IMR-90 (cell line): ENCODE measurements at regions not wholly inside any gene's neighbourhood (a gene's known extent, or its start where the extent isn't known, plus 50 kb on each side); places are given as distances from the start of the nearest gene placed in this dataset.

Experiments
- ATAC-seq: fragments of 200-7000 bp; cut with Tn5 transposase; 2 replicates; pipeline ENCODE4 v1.9.1; 2020; ENCODE audit warnings: low read depth, mild to moderate bottlenecking, moderate library complexity
- BruUV-seq: library from RNA; stranded (reverse); fragments of 400-500 nt; replicated peaks from 2 replicates; lab custom pipeline; 2021; lab: Mats Ljungman, UMichigan
- CTCF ChIA-PET: fragments of 300-600 bp; formaldehyde crosslinking; extraction: SDS; loops from one replicate; lab custom pipeline; 2021; ENCODE audit warnings: antibody characterized with exemption; lab: Yijun Ruan, JAX
- POLR2A ChIA-PET: fragments of 300-600 bp; sonication (Branson Sonifier 250); formaldehyde crosslinking; loops from one replicate; lab custom pipeline; 2022; ENCODE audit warnings: antibody characterized with exemption; ENCODE audit not compliant: unreplicated experiment; lab: Charles Lee
- DNase-seq: peaks from one replicate; pipeline ENCODE4 v3.0.0; 2013
- H2AFZ ChIP-seq: replicated peaks from 2 replicates; pipeline ENCODE3; 2013; ENCODE audit warnings: low read length, mild to moderate bottlenecking; ENCODE audit not compliant: poor library complexity
- H2AK5ac ChIP-seq: 2 replicates; pipeline ENCODE4 v1.6.1; 2013; ENCODE audit warnings: low read depth, low read length, inconsistent platforms
- H2AK9ac ChIP-seq: replicated peaks from 2 replicates; pipeline ENCODE3; 2013; ENCODE audit warnings: mild to moderate bottlenecking, low read depth, low read length, moderate library complexity; ENCODE audit not compliant: poor library complexity
- H2BK120ac ChIP-seq: 2 replicates; pipeline ENCODE4 v1.6.1; 2013; ENCODE audit warnings: low read depth, low read length, inconsistent platforms
- H2BK15ac ChIP-seq: 3 replicates; pipeline ENCODE4 v1.6.1; 2013; ENCODE audit warnings: low read depth, low read length, inconsistent platforms
- H2BK20ac ChIP-seq: 2 replicates; pipeline ENCODE4 v1.6.1; 2013; ENCODE audit warnings: low read depth, mild to moderate bottlenecking, inconsistent platforms, low read length, moderate library complexity
- H2BK5ac ChIP-seq: 2 replicates; pipeline ENCODE4 v1.6.1; 2013; ENCODE audit warnings: mild to moderate bottlenecking, low read depth, low read length, inconsistent platforms; ENCODE audit not compliant: poor library complexity, severe bottlenecking
- H3K14ac ChIP-seq: replicated peaks from 2 replicates; pipeline ENCODE4 v1.6.1; 2013; ENCODE audit warnings: low read depth, low read length, inconsistent platforms
- H3K18ac ChIP-seq: 2 replicates; pipeline ENCODE4 v1.6.1; 2013; ENCODE audit warnings: low read depth, low read length, control low read depth
- H3K23ac ChIP-seq: 2 replicates; pipeline ENCODE4 v1.6.1; 2013; ENCODE audit warnings: low read depth, low read length, inconsistent platforms
- H3K27ac ChIP-seq: 2 replicates; pipeline ENCODE4 v1.5.1; 2013; ENCODE audit warnings: mild to moderate bottlenecking, control low read depth, low read length; ENCODE audit not compliant: insufficient read depth
- H3K27me3 ChIP-seq: 2 replicates; pipeline ENCODE4 v1.6.1; 2013; ENCODE audit warnings: low read length; ENCODE audit not compliant: control insufficient read depth, insufficient read depth
- H3K36me3 ChIP-seq: 2 replicates; pipeline ENCODE4 v1.6.1; 2013; ENCODE audit warnings: low read length, mixed read lengths; ENCODE audit not compliant: control insufficient read depth, insufficient read depth
- H3K4ac ChIP-seq: 2 replicates; pipeline ENCODE4 v1.6.1; 2013; ENCODE audit warnings: low read depth, low read length, inconsistent platforms
- H3K4me1 ChIP-seq: 2 replicates; pipeline ENCODE4 v1.6.1; 2013; ENCODE audit warnings: low read length, mixed read lengths; ENCODE audit not compliant: control insufficient read depth, insufficient read depth
- H3K4me2 ChIP-seq: 2 replicates; pipeline ENCODE4 v1.6.1; 2013; ENCODE audit warnings: low read depth, mild to moderate bottlenecking, control low read depth, low read length, moderate library complexity
- H3K4me3 ChIP-seq: 2 replicates; pipeline ENCODE4 v1.5.1; 2013; ENCODE audit warnings: low read depth, mild to moderate bottlenecking, control low read depth, low read length, moderate library complexity; ENCODE audit not compliant: insufficient read depth
- H3K56ac ChIP-seq: 2 replicates; pipeline ENCODE4 v1.6.1; 2013; ENCODE audit warnings: low read length, inconsistent platforms; ENCODE audit not compliant: insufficient read depth; ENCODE audit errors: extremely low read depth
- H3K79me1 ChIP-seq, 2 experiments: 2 replicates each; pipeline ENCODE4 v1.6.1; 2013; ENCODE audit warnings: low read length in 2 of 2, inconsistent platforms in 1 of 2, low read depth in 1 of 2
- H3K9ac ChIP-seq: 2 replicates; pipeline ENCODE4 v1.6.1; 2013; ENCODE audit warnings: low read depth, low read length, control low read depth
- H3K9me1 ChIP-seq: 2 replicates; pipeline ENCODE4 v1.6.1; 2013; ENCODE audit warnings: low read length, inconsistent platforms; ENCODE audit not compliant: insufficient read depth
- H3K9me3 ChIP-seq: 2 replicates; pipeline ENCODE4 v1.6.1; 2013; ENCODE audit warnings: low read length; ENCODE audit not compliant: control insufficient read depth, insufficient read depth
- H4K20me1 ChIP-seq: 2 replicates; pipeline ENCODE4 v1.6.1; 2013; ENCODE audit warnings: low read length, inconsistent platforms; ENCODE audit not compliant: insufficient read depth
- H4K5ac ChIP-seq: 2 replicates; pipeline ENCODE4 v1.6.1; 2013; ENCODE audit warnings: mild to moderate bottlenecking, low read depth, low read length, control low read depth
- H4K8ac ChIP-seq, 2 experiments: 2 replicates each; pipeline ENCODE4 v1.6.1; 2013; ENCODE audit warnings: low read depth in 2 of 2, low read length in 2 of 2, control low read depth in 1 of 2, inconsistent platforms in 1 of 2
- H4K91ac ChIP-seq: 2 replicates; pipeline ENCODE4 v1.6.1; 2013; ENCODE audit warnings: low read depth, low read length, inconsistent platforms; ENCODE audit not compliant: insufficient read depth
- BHLHE40 ChIP-seq: fragments of 150-350 bp; IDR thresholded peaks from 2 replicates; pipeline ENCODE4 v1.6.1; 2016; ENCODE audit warnings: mild to moderate bottlenecking, low read depth, low read length
- CEBPB ChIP-seq: IDR thresholded peaks from 2 replicates; pipeline ENCODE4 v1.6.1; 2012; ENCODE audit warnings: low read depth, low read length, improper control_type of control experiment
- CHD1 ChIP-seq: IDR thresholded peaks from 2 replicates; pipeline ENCODE4 v1.6.1; 2012; ENCODE audit warnings: low read depth, low read length, improper control_type of control experiment
- FOS ChIP-seq: fragments of 150-350 bp; IDR thresholded peaks from 2 replicates; pipeline ENCODE4 v1.6.1; 2016; ENCODE audit warnings: low read depth, low read length
- MAFK ChIP-seq: IDR thresholded peaks from 2 replicates; pipeline ENCODE4 v1.6.1; 2012; ENCODE audit warnings: low read depth, low read length, improper control_type of control experiment
- MAZ ChIP-seq: IDR thresholded peaks from 2 replicates; pipeline ENCODE4 v1.6.1; 2012; ENCODE audit warnings: low read depth, mild to moderate bottlenecking, low read length, improper control_type of control experiment, moderate library complexity, borderline replicate concordance
- MXI1 ChIP-seq: IDR thresholded peaks from 2 replicates; pipeline ENCODE4 v1.6.1; 2012; ENCODE audit warnings: low read depth, mild to moderate bottlenecking, low read length, moderate library complexity, borderline replicate concordance
- NFE2L2 ChIP-seq: fragments of 150-350 bp; IDR thresholded peaks from 2 replicates; pipeline ENCODE4 v1.6.1; 2016; ENCODE audit warnings: low read depth, mild to moderate bottlenecking, low read length
- POLR2A ChIP-seq: IDR thresholded peaks from 2 replicates; pipeline ENCODE4 v1.6.1; 2012; ENCODE audit warnings: mild to moderate bottlenecking, low read depth, low read length
- RAD21 ChIP-seq: IDR thresholded peaks from 2 replicates; pipeline ENCODE4 v1.6.1; 2012; ENCODE audit warnings: low read length, improper control_type of control experiment
- RCOR1 ChIP-seq: IDR thresholded peaks from 2 replicates; pipeline ENCODE4 v1.6.1; 2012; ENCODE audit warnings: mild to moderate bottlenecking, low read length, improper control_type of control experiment; ENCODE audit not compliant: insufficient replicate concordance
- RFX5 ChIP-seq: IDR thresholded peaks from 2 replicates; pipeline ENCODE4 v1.8.0; 2012; ENCODE audit warnings: low read depth, mild to moderate bottlenecking, low read length, moderate library complexity
- SMC3 ChIP-seq: fragments of 150-350 bp; IDR thresholded peaks from 2 replicates; pipeline ENCODE4 v1.6.1; 2016; ENCODE audit warnings: low read depth, mild to moderate bottlenecking, antibody characterized with exemption, low read length, moderate library complexity
- WGBS, 2 experiments: methylation state at CpG; one replicate each; pipeline versions ENCODE4 v1.1.5 to v1.1.7; 2013; ENCODE audit warnings: missing lambda C conversion rate in 2 of 2; ENCODE audit not compliant: insufficient read length in 1 of 2; ENCODE audit errors: extremely low coverage in 2 of 2; 5-methylcytosine and 5-hydroxymethylcytosine counted together
- dilution Hi-C: fragments of 300-500 bp; cut with HindIII; formaldehyde crosslinking; loops from one replicate; pipeline ENCODE4 v1.14.3; 2018; ENCODE audit warnings: low sequenced_read_pairs; ENCODE audit not compliant: unreplicated experiment
- in situ Hi-C: fragments of 300-500 bp; cut with MboI; formaldehyde crosslinking; loops from 3 replicates; pipeline ENCODE4 v1.14.3; 2019; ENCODE audit warnings: low sequenced_read_pairs, inconsistent platforms, mixed read lengths
- intact Hi-C: fragments of 100-400 bp; cut with micrococcal nuclease; formaldehyde crosslinking; loops from 2 replicates; pipeline ENCODE4 v1.10.0; 2022
- TF ChIP-seq, protein P1 (sequence below): fragments of 150-350 bp; IDR thresholded peaks from 2 replicates; pipeline ENCODE4 v1.6.1; 2017; ENCODE audit warnings: mild to moderate bottlenecking, antibody characterized with exemption, low read length, low read depth
- TF ChIP-seq, protein P2 (sequence below): conservative IDR thresholded peaks from 2 replicates; pipeline ENCODE4 v1.5.1; 2012; ENCODE audit warnings: mild to moderate bottlenecking, low read depth, low read length, improper control_type of control experiment
- TF ChIP-seq, protein P3 (sequence below): fragments of 150-350 bp; IDR thresholded peaks from 2 replicates; pipeline ENCODE4 v1.6.1; 2016; ENCODE audit warnings: low read depth, mild to moderate bottlenecking, low read length, moderate library complexity, borderline replicate concordance

DNA sequence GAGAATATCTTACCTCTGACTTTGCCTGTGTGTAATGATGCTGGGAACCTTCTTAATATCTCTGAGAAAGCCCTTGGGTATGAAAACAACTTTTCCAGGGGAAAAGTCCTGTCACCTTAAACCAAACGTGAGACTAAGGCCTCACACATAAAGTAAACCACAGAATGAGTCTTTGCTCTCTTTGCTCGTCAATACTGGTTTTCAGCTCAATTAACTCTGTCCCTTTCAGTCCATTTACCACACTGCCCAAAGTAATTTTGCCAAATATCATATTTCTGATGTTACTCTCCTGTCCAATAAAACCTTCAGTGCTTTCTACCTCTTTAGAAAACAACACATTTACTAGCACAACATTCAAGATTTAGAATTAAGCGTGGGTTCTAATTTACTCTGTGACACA is 100.5 kb upstream of the HMGCLL1 start:
- Histone ChIP-seq H4K20me1 (no peaks in the 10 kb centered on the region), H3K27me3 (no peaks in the 10 kb centered on the region), H2AFZ (no peak overlapping the region), H3K14ac (no peak overlapping the region), H4K91ac (no peak overlapping the region), H3K18ac (no peak overlapping the region), H3K56ac (no peak overlapping the region), H3K4me1 (peaks cover 5% of the 10 kb centered on the region), H3K4me2 (no peak overlapping the region), H2BK120ac (no peak overlapping the region), H3K36me3 (no peaks in the 10 kb centered on the region), H4K5ac (no peak overlapping the region; the same call in 1 of the 2 replicates), H3K79me1 (no peaks in the 10 kb centered on the region), H3K9me1 (no peaks in the 10 kb centered on the region), H3K4me3 (no peak overlapping the region), H3K27ac (no peak overlapping the region), H2BK5ac (no peak overlapping the region), H2BK20ac (no peak overlapping the region), H2BK15ac (no peak overlapping the region), H3K9me3 (peaks cover 2% of the 10 kb centered on the region; the same call in 1 of the 2 replicates), H4K8ac (no peak overlapping the region), H2AK9ac (no peak overlapping the region), H3K23ac (no peak overlapping the region), H3K9ac (no peak overlapping the region), H2AK5ac (no peak overlapping the region), H3K4ac (no peak overlapping the region)
- no peak for TF ChIP-seq MAFK
- TF ChIP-seq CHD1, result no peak
- TF ChIP-seq, protein P1, sequence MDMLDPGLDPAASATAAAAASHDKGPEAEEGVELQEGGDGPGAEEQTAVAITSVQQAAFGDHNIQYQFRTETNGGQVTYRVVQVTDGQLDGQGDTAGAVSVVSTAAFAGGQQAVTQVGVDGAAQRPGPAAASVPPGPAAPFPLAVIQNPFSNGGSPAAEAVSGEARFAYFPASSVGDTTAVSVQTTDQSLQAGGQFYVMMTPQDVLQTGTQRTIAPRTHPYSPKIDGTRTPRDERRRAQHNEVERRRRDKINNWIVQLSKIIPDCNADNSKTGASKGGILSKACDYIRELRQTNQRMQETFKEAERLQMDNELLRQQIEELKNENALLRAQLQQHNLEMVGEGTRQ, result no peak
- TF ChIP-seq, protein P2, sequence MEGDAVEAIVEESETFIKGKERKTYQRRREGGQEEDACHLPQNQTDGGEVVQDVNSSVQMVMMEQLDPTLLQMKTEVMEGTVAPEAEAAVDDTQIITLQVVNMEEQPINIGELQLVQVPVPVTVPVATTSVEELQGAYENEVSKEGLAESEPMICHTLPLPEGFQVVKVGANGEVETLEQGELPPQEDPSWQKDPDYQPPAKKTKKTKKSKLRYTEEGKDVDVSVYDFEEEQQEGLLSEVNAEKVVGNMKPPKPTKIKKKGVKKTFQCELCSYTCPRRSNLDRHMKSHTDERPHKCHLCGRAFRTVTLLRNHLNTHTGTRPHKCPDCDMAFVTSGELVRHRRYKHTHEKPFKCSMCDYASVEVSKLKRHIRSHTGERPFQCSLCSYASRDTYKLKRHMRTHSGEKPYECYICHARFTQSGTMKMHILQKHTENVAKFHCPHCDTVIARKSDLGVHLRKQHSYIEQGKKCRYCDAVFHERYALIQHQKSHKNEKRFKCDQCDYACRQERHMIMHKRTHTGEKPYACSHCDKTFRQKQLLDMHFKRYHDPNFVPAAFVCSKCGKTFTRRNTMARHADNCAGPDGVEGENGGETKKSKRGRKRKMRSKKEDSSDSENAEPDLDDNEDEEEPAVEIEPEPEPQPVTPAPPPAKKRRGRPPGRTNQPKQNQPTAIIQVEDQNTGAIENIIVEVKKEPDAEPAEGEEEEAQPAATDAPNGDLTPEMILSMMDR, result no peak
- TF ChIP-seq RCOR1, result no peak
- no peak for TF ChIP-seq SMC3
- TF ChIP-seq CEBPB, result no peak
- no peak for TF ChIP-seq BHLHE40
- TF ChIP-seq, protein P3, sequence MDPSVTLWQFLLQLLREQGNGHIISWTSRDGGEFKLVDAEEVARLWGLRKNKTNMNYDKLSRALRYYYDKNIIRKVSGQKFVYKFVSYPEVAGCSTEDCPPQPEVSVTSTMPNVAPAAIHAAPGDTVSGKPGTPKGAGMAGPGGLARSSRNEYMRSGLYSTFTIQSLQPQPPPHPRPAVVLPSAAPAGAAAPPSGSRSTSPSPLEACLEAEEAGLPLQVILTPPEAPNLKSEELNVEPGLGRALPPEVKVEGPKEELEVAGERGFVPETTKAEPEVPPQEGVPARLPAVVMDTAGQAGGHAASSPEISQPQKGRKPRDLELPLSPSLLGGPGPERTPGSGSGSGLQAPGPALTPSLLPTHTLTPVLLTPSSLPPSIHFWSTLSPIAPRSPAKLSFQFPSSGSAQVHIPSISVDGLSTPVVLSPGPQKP, result no peak
- no peak for TF ChIP-seq NFE2L2
- TF ChIP-seq MAZ, result no peak
- TF ChIP-seq RFX5, result no peak
- no peak for TF ChIP-seq MXI1
- no peak for TF ChIP-seq FOS
- TF ChIP-seq POLR2A, result no peak
- no peak for TF ChIP-seq RAD21
- CTCF ChIA-PET, result no interaction called here
- intact Hi-C loops, result no loop called here
- WGBS, 2 experiments, result 50% methylated on average over 2 of the region's 3 CpGs; no CpG with 5 or more reads in 1 of the 2 experiments
- no TSS peak for BruUV-seq
- in situ Hi-C loops, result no loop called here
- ATAC-seq (no peak), DNase-seq (no peak)
- POLR2A ChIA-PET, result no interaction called here
- dilution Hi-C loops, result no loop called here
